HCT116 (cell line): ENCODE measurements at regions not wholly inside any gene's neighbourhood (a gene's known extent, or its start where the extent isn't known, plus 50 kb on each side); places are given as distances from the start of the nearest gene placed in this dataset.

ENCODE experiments used
- ATAC-seq: fragments of 200-7000 bp; cut with Tn5 transposase; 2 replicates; pipeline ENCODE4 v1.9.1; 2020; ENCODE audit warnings: mild to moderate bottlenecking, moderate library complexity
- BruUV-seq: library from RNA; stranded (reverse); fragments of 400-500 nt; replicated peaks from 2 replicates; lab custom pipeline; 2021; lab: Mats Ljungman, UMichigan
- CTCF ChIA-PET: fragments of 300-600 bp; sonication (Branson Sonifier 250); formaldehyde crosslinking; loops from one replicate; lab custom pipeline; 2021; ENCODE audit warnings: antibody characterized with exemption; lab: Charles Lee
- POLR2A ChIA-PET: fragments of 300-600, 350-600 bp; sonication (Branson Sonifier 250); formaldehyde crosslinking; loops from one replicate; lab custom pipeline; 2021; ENCODE audit warnings: antibody characterized with exemption; lab: Charles Lee
- RAD21 ChIA-PET, 2 experiments: fragments of 300-600 bp; sonication (Branson Sonifier 250); formaldehyde crosslinking; loops; one replicate each; lab custom pipeline; 2023; ENCODE audit warnings: low total read pairs in 2 of 2; ENCODE audit not compliant: uncharacterized antibody in 2 of 2, unreplicated experiment in 2 of 2, low non-redundant PET in 1 of 2; lab: Charles Lee
- DNase-seq: peaks from one replicate; pipeline ENCODE4 v3.0.0-alpha.2; 2010; ENCODE audit warnings: low read depth, low spot score
- H2AFZ ChIP-seq: fragments of 200-600 bp; shearing (Covaris generic), sonication (generic); 2 replicates; pipeline ENCODE4 v1.6.1; 2017; ENCODE audit warnings: low read depth, mixed run types, mixed read lengths, antibody characterized with exemption, low read length; ENCODE audit not compliant: poor library complexity, severe bottlenecking
- H3K27ac ChIP-seq: 2 replicates; pipeline ENCODE4 v1.5.1; 2012; ENCODE audit warnings: low read depth, low read length
- H3K27me3 ChIP-seq: fragments of 200-600 bp; sonication (generic); 2 replicates; pipeline ENCODE4 v1.6.1; 2016; ENCODE audit warnings: mixed run types, low read length, mixed read lengths; ENCODE audit not compliant: insufficient read depth
- H3K36me3 ChIP-seq, 2 experiments: fragments of 200-500 bp in 1 of 2; fragments of 200-600 bp in 1 of 2; sonication (Bioruptor generic) in 1 of 2; sonication (generic) in 1 of 2; 2 replicates each; pipeline versions ENCODE4 v1.5.1 to v1.6.1; 2014 to 2016; ENCODE audit warnings: low read length in 2 of 2, inconsistent platforms in 1 of 2, mixed read lengths in 1 of 2, mixed run types in 1 of 2; ENCODE audit not compliant: insufficient read depth in 2 of 2, control insufficient read depth in 1 of 2
- H3K4me1 ChIP-seq, 2 experiments: fragments of 200-600 bp in 1 of 2; sonication (generic) in 1 of 2; 2 replicates each; pipeline versions ENCODE4 v1.5.1 to v1.6.1; 2012 to 2017; ENCODE audit warnings: low read length in 2 of 2, inconsistent platforms in 1 of 2, mild to moderate bottlenecking in 1 of 2, mixed read lengths in 1 of 2, mixed run types in 1 of 2, moderate library complexity in 1 of 2; ENCODE audit not compliant: insufficient read depth in 2 of 2, control insufficient read depth in 1 of 2
- H3K4me2 ChIP-seq: fragments of 200-600 bp; sonication (generic); 2 replicates; pipeline ENCODE4 v1.6.1; 2017; ENCODE audit warnings: mixed run types, low read length, mixed read lengths
- H3K4me3 ChIP-seq, 2 experiments: fragments of 200-600 bp in 1 of 2; sonication (generic) in 1 of 2; replicated peaks in 1 of 2; 2 replicates each; pipeline ENCODE4 v1.5.1; 2011 to 2016; ENCODE audit warnings: low read length in 2 of 2, control low read depth in 1 of 2, low read depth in 1 of 2, mild to moderate bottlenecking in 1 of 2, mixed read lengths in 1 of 2, mixed run types in 1 of 2
- H3K79me2 ChIP-seq: fragments of 200-600 bp; sonication (generic); 2 replicates; pipeline ENCODE4 v1.6.1; 2017; ENCODE audit warnings: mild to moderate bottlenecking, mixed run types, low read length, moderate library complexity, mixed read lengths; ENCODE audit not compliant: insufficient read depth
- H3K9ac ChIP-seq: fragments of 200-600 bp; sonication (generic); 2 replicates; pipeline ENCODE4 v1.6.1; 2016; ENCODE audit warnings: low read length, mixed read lengths
- H3K9me2 ChIP-seq: fragments of 200-600 bp; sonication (generic), shearing (Covaris generic); 2 replicates; pipeline ENCODE4 v1.6.1; 2017; ENCODE audit warnings: mixed run types, mild to moderate bottlenecking, moderate library complexity; ENCODE audit not compliant: insufficient read depth
- H3K9me3 ChIP-seq, 2 experiments: fragments of 200-500 bp in 1 of 2; fragments of 200-600 bp in 1 of 2; sonication (Bioruptor generic) in 1 of 2; sonication (generic) in 1 of 2; 2 replicates each; pipeline ENCODE4 v1.6.1; 2014 to 2017; ENCODE audit warnings: low read length in 2 of 2, mixed read lengths in 2 of 2, inconsistent platforms in 1 of 2, low read depth in 1 of 2, mild to moderate bottlenecking in 1 of 2, mixed run types in 1 of 2, moderate library complexity in 1 of 2; ENCODE audit not compliant: control insufficient read depth in 1 of 2, insufficient read depth in 1 of 2
- H4K20me1 ChIP-seq: fragments of 200-600 bp; sonication (generic), shearing (Covaris generic); 2 replicates; pipeline ENCODE4 v1.6.1; 2017; ENCODE audit warnings: mixed run types, mild to moderate bottlenecking, moderate library complexity; ENCODE audit not compliant: insufficient read depth
- CBX3 ChIP-seq: IDR thresholded peaks from 2 replicates; pipeline ENCODE4 v1.6.1; 2012; ENCODE audit warnings: low read depth
- ELF1 ChIP-seq: IDR thresholded peaks from 2 replicates; pipeline ENCODE4 v1.6.1; 2012; ENCODE audit warnings: low read depth, borderline replicate concordance
- EZH2 ChIP-seq: fragments of 200-600 bp; sonication (generic); IDR thresholded peaks from 2 replicates; pipeline ENCODE4 v1.6.1; 2017; ENCODE audit warnings: antibody characterized with exemption, mixed run types
- FOSL1 ChIP-seq: IDR thresholded peaks from 2 replicates; pipeline ENCODE4 v1.6.1; 2012; ENCODE audit warnings: low read depth
- JUND ChIP-seq: IDR thresholded peaks from 2 replicates; pipeline ENCODE4 v1.6.1; 2012
- POLR2A ChIP-seq: IDR thresholded peaks from 2 replicates; pipeline ENCODE4 v1.7.0; 2011; ENCODE audit warnings: borderline replicate concordance; ENCODE audit not compliant: insufficient read depth, insufficient read length; ENCODE audit errors: extremely low read depth
- SP1 ChIP-seq: IDR thresholded peaks from 2 replicates; pipeline ENCODE4 v1.6.1; 2012; ENCODE audit warnings: low read depth
- SRF ChIP-seq: IDR thresholded peaks from 2 replicates; pipeline ENCODE4 v1.6.1; 2012; ENCODE audit warnings: low read depth
- YY1 ChIP-seq: IDR thresholded peaks from 2 replicates; pipeline ENCODE4 v1.6.1; 2011; ENCODE audit warnings: low read length, low read depth, moderate library complexity, mild to moderate bottlenecking; ENCODE audit not compliant: insufficient replicate concordance; ENCODE audit errors: extremely low read depth
- ZNF274 ChIP-seq: fragments of 200-500 bp; sonication (Bioruptor generic); IDR thresholded peaks from 2 replicates; pipeline ENCODE4 v1.6.1; 2014; ENCODE audit warnings: mild to moderate bottlenecking, low read depth, low read length, inconsistent platforms
- intact Hi-C: fragments of 100-400 bp; cut with micrococcal nuclease; formaldehyde crosslinking; loops from 2 replicates; pipeline ENCODE4 v1.10.0; 2022
- TF ChIP-seq, protein P1 (sequence below): IDR thresholded peaks from 2 replicates; pipeline ENCODE4 v1.6.1; 2011; ENCODE audit warnings: mild to moderate bottlenecking, low read length, moderate library complexity; ENCODE audit not compliant: insufficient replicate concordance; ENCODE audit errors: extremely low read depth
- TF ChIP-seq, protein P2 (sequence below): IDR thresholded peaks from 2 replicates; pipeline ENCODE4 v1.6.1; 2012
- TF ChIP-seq, protein P3 (sequence below): IDR thresholded peaks from 2 replicates; pipeline ENCODE4 v1.6.1; 2012; ENCODE audit warnings: low read depth
- TF ChIP-seq, protein P4 (sequence below), 3 experiments: fragments of 200-600 bp in 1 of 3; sonication (generic) in 1 of 3; IDR thresholded peaks in 2 of 3; conservative IDR thresholded peaks in 1 of 3; 2 replicates each; pipeline ENCODE4 v1.5.1; 2012 to 2017; ENCODE audit warnings: low read depth in 2 of 3, low read length in 2 of 3, antibody characterized with exemption in 1 of 3, borderline replicate concordance in 1 of 3, control low read depth in 1 of 3, mild to moderate bottlenecking in 1 of 3, mixed read lengths in 1 of 3, mixed run types in 1 of 3, moderate library complexity in 1 of 3; ENCODE audit not compliant: insufficient read depth in 1 of 3

DNA sequence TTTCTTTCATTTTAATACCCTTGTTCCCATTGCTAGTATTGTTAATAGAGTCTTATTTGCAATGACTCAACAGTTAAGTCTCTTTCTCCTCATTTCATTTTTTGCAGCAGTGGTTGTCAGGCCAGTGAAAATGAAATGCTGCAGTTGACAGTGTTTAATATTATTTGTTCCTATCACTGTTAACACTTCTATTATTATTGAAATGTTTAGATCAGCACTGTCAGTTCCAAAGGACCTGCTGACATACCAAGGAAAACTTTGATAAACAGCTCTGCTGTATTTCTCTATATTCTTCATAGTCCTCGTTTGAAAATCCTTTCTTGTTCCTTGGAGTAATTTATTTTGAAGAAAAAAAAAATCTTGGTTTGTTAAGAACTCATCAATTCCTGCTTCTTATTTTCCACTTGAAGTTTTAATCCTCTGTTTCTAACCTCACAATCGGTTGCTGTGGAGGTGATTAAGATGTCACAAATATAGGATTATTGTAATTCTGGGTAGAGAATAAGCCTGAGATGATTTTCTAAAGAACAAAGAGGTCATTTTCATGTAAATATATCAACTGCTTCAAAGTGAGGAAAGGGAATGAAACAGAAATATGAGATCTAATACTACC is 1065.9 kb upstream of the CITED2 start:
- no TSS peak for BruUV-seq
- RAD21 ChIA-PET, result no interaction called here
- no peaks in the 10 kb centered on the region for H3K79me2 ChIP-seq
- no peak overlapping the region for H3K4me3 ChIP-seq
- CTCF ChIA-PET, result interaction anchor here (1.4 kb wide), 1 partner anchor 388 kb away, joined by 5 read pairs; no protein-coding TSS in a partner anchor
- no peak overlapping the region for H3K4me2 ChIP-seq
- no peak for ATAC-seq
- no peaks in the 10 kb centered on the region for H3K4me1 ChIP-seq
- no peaks in the 10 kb centered on the region for H3K27me3 ChIP-seq
- H3K27ac ChIP-seq, result no peak overlapping the region
- no peaks in the 10 kb centered on the region for H3K9me3 ChIP-seq
- H3K9me2 ChIP-seq, result no peaks in the 10 kb centered on the region
- DNase-seq, result no peak
- no peak overlapping the region for H2AFZ ChIP-seq
- POLR2A ChIA-PET, result interaction anchor here (1.7 kb wide), 1 partner anchor 1066 kb away, joined by 6 read pairs; the partner anchor contains the start of gene CITED2
- no peak overlapping the region for H3K9ac ChIP-seq
- no peak for TF ChIP-seq ZNF274
- no peak for TF ChIP-seq POLR2A
- TF ChIP-seq CBX3, result no peak
- TF ChIP-seq, protein P1, sequence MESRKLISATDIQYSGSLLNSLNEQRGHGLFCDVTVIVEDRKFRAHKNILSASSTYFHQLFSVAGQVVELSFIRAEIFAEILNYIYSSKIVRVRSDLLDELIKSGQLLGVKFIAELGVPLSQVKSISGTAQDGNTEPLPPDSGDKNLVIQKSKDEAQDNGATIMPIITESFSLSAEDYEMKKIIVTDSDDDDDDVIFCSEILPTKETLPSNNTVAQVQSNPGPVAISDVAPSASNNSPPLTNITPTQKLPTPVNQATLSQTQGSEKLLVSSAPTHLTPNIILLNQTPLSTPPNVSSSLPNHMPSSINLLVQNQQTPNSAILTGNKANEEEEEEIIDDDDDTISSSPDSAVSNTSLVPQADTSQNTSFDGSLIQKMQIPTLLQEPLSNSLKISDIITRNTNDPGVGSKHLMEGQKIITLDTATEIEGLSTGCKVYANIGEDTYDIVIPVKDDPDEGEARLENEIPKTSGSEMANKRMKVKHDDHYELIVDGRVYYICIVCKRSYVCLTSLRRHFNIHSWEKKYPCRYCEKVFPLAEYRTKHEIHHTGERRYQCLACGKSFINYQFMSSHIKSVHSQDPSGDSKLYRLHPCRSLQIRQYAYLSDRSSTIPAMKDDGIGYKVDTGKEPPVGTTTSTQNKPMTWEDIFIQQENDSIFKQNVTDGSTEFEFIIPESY, result no peak
- no peak for TF ChIP-seq SRF
- no peak for TF ChIP-seq YY1
- TF ChIP-seq FOSL1, result no peak
- no peak for TF ChIP-seq JUND
- TF ChIP-seq, protein P2, sequence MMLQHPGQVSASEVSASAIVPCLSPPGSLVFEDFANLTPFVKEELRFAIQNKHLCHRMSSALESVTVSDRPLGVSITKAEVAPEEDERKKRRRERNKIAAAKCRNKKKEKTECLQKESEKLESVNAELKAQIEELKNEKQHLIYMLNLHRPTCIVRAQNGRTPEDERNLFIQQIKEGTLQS, result no peak
- no peak for TF ChIP-seq EZH2
- TF ChIP-seq, protein P3, sequence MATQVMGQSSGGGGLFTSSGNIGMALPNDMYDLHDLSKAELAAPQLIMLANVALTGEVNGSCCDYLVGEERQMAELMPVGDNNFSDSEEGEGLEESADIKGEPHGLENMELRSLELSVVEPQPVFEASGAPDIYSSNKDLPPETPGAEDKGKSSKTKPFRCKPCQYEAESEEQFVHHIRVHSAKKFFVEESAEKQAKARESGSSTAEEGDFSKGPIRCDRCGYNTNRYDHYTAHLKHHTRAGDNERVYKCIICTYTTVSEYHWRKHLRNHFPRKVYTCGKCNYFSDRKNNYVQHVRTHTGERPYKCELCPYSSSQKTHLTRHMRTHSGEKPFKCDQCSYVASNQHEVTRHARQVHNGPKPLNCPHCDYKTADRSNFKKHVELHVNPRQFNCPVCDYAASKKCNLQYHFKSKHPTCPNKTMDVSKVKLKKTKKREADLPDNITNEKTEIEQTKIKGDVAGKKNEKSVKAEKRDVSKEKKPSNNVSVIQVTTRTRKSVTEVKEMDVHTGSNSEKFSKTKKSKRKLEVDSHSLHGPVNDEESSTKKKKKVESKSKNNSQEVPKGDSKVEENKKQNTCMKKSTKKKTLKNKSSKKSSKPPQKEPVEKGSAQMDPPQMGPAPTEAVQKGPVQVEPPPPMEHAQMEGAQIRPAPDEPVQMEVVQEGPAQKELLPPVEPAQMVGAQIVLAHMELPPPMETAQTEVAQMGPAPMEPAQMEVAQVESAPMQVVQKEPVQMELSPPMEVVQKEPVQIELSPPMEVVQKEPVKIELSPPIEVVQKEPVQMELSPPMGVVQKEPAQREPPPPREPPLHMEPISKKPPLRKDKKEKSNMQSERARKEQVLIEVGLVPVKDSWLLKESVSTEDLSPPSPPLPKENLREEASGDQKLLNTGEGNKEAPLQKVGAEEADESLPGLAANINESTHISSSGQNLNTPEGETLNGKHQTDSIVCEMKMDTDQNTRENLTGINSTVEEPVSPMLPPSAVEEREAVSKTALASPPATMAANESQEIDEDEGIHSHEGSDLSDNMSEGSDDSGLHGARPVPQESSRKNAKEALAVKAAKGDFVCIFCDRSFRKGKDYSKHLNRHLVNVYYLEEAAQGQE, result no peak
- TF ChIP-seq, protein P4, sequence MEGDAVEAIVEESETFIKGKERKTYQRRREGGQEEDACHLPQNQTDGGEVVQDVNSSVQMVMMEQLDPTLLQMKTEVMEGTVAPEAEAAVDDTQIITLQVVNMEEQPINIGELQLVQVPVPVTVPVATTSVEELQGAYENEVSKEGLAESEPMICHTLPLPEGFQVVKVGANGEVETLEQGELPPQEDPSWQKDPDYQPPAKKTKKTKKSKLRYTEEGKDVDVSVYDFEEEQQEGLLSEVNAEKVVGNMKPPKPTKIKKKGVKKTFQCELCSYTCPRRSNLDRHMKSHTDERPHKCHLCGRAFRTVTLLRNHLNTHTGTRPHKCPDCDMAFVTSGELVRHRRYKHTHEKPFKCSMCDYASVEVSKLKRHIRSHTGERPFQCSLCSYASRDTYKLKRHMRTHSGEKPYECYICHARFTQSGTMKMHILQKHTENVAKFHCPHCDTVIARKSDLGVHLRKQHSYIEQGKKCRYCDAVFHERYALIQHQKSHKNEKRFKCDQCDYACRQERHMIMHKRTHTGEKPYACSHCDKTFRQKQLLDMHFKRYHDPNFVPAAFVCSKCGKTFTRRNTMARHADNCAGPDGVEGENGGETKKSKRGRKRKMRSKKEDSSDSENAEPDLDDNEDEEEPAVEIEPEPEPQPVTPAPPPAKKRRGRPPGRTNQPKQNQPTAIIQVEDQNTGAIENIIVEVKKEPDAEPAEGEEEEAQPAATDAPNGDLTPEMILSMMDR (IDR thresholded peaks at IDR 0.05 in 2 of 3, conservative IDR thresholded peaks at IDR 0.05 in 1 of 3; ENCODE audit: borderline replicate concordance in 1 of 3, insufficient read depth in 1 of 3, low read depth in 2 of 3, low read length in 2 of 3), result no peak
- no peak for TF ChIP-seq ELF1
- TF ChIP-seq SP1, result no peak
- TF ChIP-seq, all 23 proteins: peak for 0
- Histone ChIP-seq H3K36me3 (no peaks in the 10 kb centered on the region), H4K20me1 (no peaks in the 10 kb centered on the region; the same call in 1 of the 2 replicates)
- intact Hi-C loops, result no loop called here
